Calu3 (cell line): ENCODE measurements at regions not wholly inside any gene's neighbourhood (a gene's known extent, or its start where the extent isn't known, plus 50 kb on each side); places are given as distances from the start of the nearest gene placed in this dataset.

ENCODE experiments used
- BruUV-seq: library from RNA; stranded (reverse); fragments of 400-500 nt; replicated peaks from 2 replicates; lab custom pipeline; 2021; lab: Mats Ljungman, UMichigan
- CTCF ChIA-PET: fragments of 300-600 bp; sonication (Branson Sonifier 250); formaldehyde crosslinking; loops from one replicate; lab custom pipeline; 2022; ENCODE audit warnings: antibody characterized with exemption; lab: Charles Lee
- DNase-seq: peaks from one replicate; pipeline ENCODE4 v3.0.0; 2022
- H3K27ac Mint-ChIP-seq: one replicate; pipeline ENCODE4 v1.8.0; 2022; ENCODE audit warnings: mixed read lengths; ENCODE audit not compliant: unreplicated experiment
- H3K27me3 Mint-ChIP-seq: one replicate; pipeline ENCODE4 v1.8.0; 2022; ENCODE audit warnings: mixed read lengths; ENCODE audit not compliant: unreplicated experiment
- H3K36me3 Mint-ChIP-seq: one replicate; pipeline ENCODE4 v1.8.0; 2022; ENCODE audit warnings: mild to moderate bottlenecking, moderate library complexity, mixed read lengths; ENCODE audit not compliant: insufficient read depth, unreplicated experiment
- H3K4me1 Mint-ChIP-seq: one replicate; pipeline ENCODE4 v1.8.0; 2022; ENCODE audit warnings: mild to moderate bottlenecking, low read depth, mixed read lengths; ENCODE audit not compliant: unreplicated experiment
- H3K4me3 Mint-ChIP-seq: one replicate; pipeline ENCODE4 v1.8.0; 2022; ENCODE audit warnings: mild to moderate bottlenecking, low read depth, moderate library complexity, mixed read lengths; ENCODE audit not compliant: unreplicated experiment
- H3K9me3 Mint-ChIP-seq: one replicate; pipeline ENCODE4 v1.8.0; 2022; ENCODE audit warnings: low read depth, mixed read lengths; ENCODE audit not compliant: unreplicated experiment
- CTCF ChIP-seq: fragments of 200-600 bp; IDR thresholded peaks from one replicate; pipeline ENCODE4 v1.8.0; 2022; ENCODE audit warnings: antibody characterized with exemption; ENCODE audit not compliant: unreplicated experiment
- intact Hi-C: fragments of 100-400 bp; cut with micrococcal nuclease; formaldehyde crosslinking; loops from one replicate; pipeline ENCODE4 v1.10.0; 2022; ENCODE audit not compliant: unreplicated experiment

- BruUV-seq: no TSS peak
- CTCF ChIA-PET: no interaction called here
- no peak overlapping the region for H3K27ac Mint-ChIP-seq
- DNase-seq: no peak
- intact Hi-C loops: no loop called here
- TF ChIP-seq CTCF: no peak
- H3K4me1 Mint-ChIP-seq: no peaks in the 10 kb centered on the region
- H3K27me3 Mint-ChIP-seq: peaks cover 89% of the 10 kb centered on the region
- no peak overlapping the region for H3K4me3 Mint-ChIP-seq
- no peaks in the 10 kb centered on the region for H3K9me3 Mint-ChIP-seq
- H3K36me3 Mint-ChIP-seq: no peaks in the 10 kb centered on the region
Measured at GRCh38 chr1:208298593-208299269, 54.5 kb upstream of the PLXNA2 start.

- intact Hi-C loops: no loop called here
- H3K4me1 Mint-ChIP-seq: no peaks in the 10 kb centered on the region
- CTCF ChIA-PET: interaction anchor here (0.6 kb wide), 1 partner anchor 18 kb away, joined by 3 read pairs; no protein-coding TSS in a partner anchor
- no peak overlapping the region for H3K4me3 Mint-ChIP-seq
- no peak overlapping the region for H3K27ac Mint-ChIP-seq
- H3K9me3 Mint-ChIP-seq: no peaks in the 10 kb centered on the region
- no peaks in the 10 kb centered on the region for H3K36me3 Mint-ChIP-seq
- no peak for TF ChIP-seq CTCF
- no TSS peak for BruUV-seq
- peaks cover 82% of the 10 kb centered on the region for H3K27me3 Mint-ChIP-seq
- DNase-seq: no peak
Measured at GRCh38 chr1:208300084-208300770, 56.0 kb upstream of the PLXNA2 start.

- Mint-ChIP-seq H3K36me3 (no peaks in the 10 kb centered on the region), H3K4me1 (no peaks in the 10 kb centered on the region), H3K4me3 (no peak overlapping the region), H3K27ac (no peak overlapping the region), H3K9me3 (no peaks in the 10 kb centered on the region), H3K27me3 (peaks cover 69% of the 10 kb centered on the region)
- no peak for TF ChIP-seq CTCF
- CTCF ChIA-PET: no interaction called here
- DNase-seq: no peak
- intact Hi-C loops: no loop called here
- BruUV-seq: no TSS peak
Measured at GRCh38 chr1:208302699-208303238, 58.6 kb upstream of the PLXNA2 start.

GRCh38 chr1:208303743-208304712, 59.8 kb upstream of the PLXNA2 start:
- H3K4me3 Mint-ChIP-seq: no peak overlapping the region
- no peak for DNase-seq
- no peak overlapping the region for H3K27ac Mint-ChIP-seq
- intact Hi-C loops: no loop called here
- BruUV-seq: no TSS peak
- no peaks in the 10 kb centered on the region for H3K9me3 Mint-ChIP-seq
- CTCF ChIA-PET: no interaction called here
- peaks cover 74% of the 10 kb centered on the region for H3K27me3 Mint-ChIP-seq
- no peaks in the 10 kb centered on the region for H3K4me1 Mint-ChIP-seq
- H3K36me3 Mint-ChIP-seq: no peaks in the 10 kb centered on the region
- TF ChIP-seq CTCF: no peak
